Suprapubic skin (tissue), 4 donors: ENCODE measurements at regions not wholly inside any gene's neighbourhood (a gene's known extent, or its start where the extent isn't known, plus 50 kb on each side); places are given as distances from the start of the nearest gene placed in this dataset.

Experiments
- DNase-seq, 2 donors: peaks; one replicate each; pipeline ENCODE4 v3.0.0-alpha.2; 2019; ENCODE audit warnings: low spot score in 2 of 2
- H3K27ac ChIP-seq: fragments of 200-600 bp; sonication (generic); one replicate; pipeline ENCODE4 v1.5.1; 2019
- H3K27me3 ChIP-seq: fragments of 200-600 bp; sonication (generic); one replicate; pipeline ENCODE4 v1.5.1; 2019
- H3K36me3 ChIP-seq: fragments of 200-600 bp; sonication (generic); one replicate; pipeline ENCODE4 v1.5.1; 2019
- H3K4me1 ChIP-seq: fragments of 200-600 bp; sonication (generic); one replicate; pipeline ENCODE4 v1.5.1; 2019
- H3K4me3 ChIP-seq: fragments of 200-600 bp; sonication (generic); one replicate; pipeline ENCODE4 v1.5.1; 2019; ENCODE audit warnings: mild to moderate bottlenecking
- H3K9me3 ChIP-seq: fragments of 200-600 bp; sonication (generic); one replicate; pipeline ENCODE4 v1.5.1; 2019
- CTCF ChIP-seq, 2 donors: fragments of 200-600 bp in 1 of 2; fragments of 450-650 bp in 1 of 2; sonication (generic) in 1 of 2; IDR thresholded peaks; one replicate each; pipeline ENCODE4 v1.5.1; 2016 to 2019; ENCODE audit warnings: antibody characterized with exemption in 2 of 2, mild to moderate bottlenecking in 1 of 2, moderate library complexity in 1 of 2
- EP300 ChIP-seq: sonication (generic); formaldehyde crosslinking; IDR thresholded peaks from one replicate; pipeline ENCODE4 v1.6.1; 2017; ENCODE audit warnings: antibody characterized with exemption
- POLR2A ChIP-seq, 2 donors: fragments of 450-650 bp; IDR thresholded peaks; one replicate each; pipeline ENCODE4 v1.6.1; 2017; ENCODE audit warnings: antibody characterized with exemption in 2 of 2, mild to moderate bottlenecking in 2 of 2, moderate library complexity in 2 of 2
- POLR2AphosphoS5 ChIP-seq, 3 donors: sonication (generic); formaldehyde crosslinking; IDR thresholded peaks; one replicate each; pipeline ENCODE4 v1.6.1; 2017; ENCODE audit warnings: antibody characterized with exemption in 3 of 3
- WGBS: methylation state at CpG from one replicate; pipeline ENCODE4 v1.1.5; 2018; 5-methylcytosine and 5-hydroxymethylcytosine counted together

- WGBS, result 74% methylated on average over 4 of the region's 4 CpGs
These were observed 152.8 kb upstream of the PAPPA start for GRCh38 chr9:116000748-116001329.

GRCh38 chr9:116002181-116002580 is 151.4 kb upstream of the PAPPA start:
- Histone ChIP-seq H3K4me1 (no peaks in the 10 kb centered on the region), H3K9me3 (no peaks in the 10 kb centered on the region), H3K4me3 (no peak overlapping the region), H3K36me3 (no peaks in the 10 kb centered on the region), H3K27ac (no peak overlapping the region), H3K27me3 (no peaks in the 10 kb centered on the region)
- 88% methylated on average over 5 of the region's 5 CpGs for WGBS
- TF ChIP-seq EP300 (no peak), POLR2AphosphoS5 (IDR thresholded peaks at IDR 0.05) (no peak), CTCF (IDR thresholded peaks at IDR 0.05) (no peak), POLR2A (IDR thresholded peaks at IDR 0.05) (no peak)
- no peak for DNase-seq

More at GRCh38 chr9:116000748-116001329, 152.8 kb upstream of the PAPPA start:
- Histone ChIP-seq H3K9me3 (no peaks in the 10 kb centered on the region), H3K36me3 (no peaks in the 10 kb centered on the region), H3K27ac (no peak overlapping the region), H3K4me3 (no peak overlapping the region), H3K27me3 (no peaks in the 10 kb centered on the region), H3K4me1 (no peaks in the 10 kb centered on the region)
- TF ChIP-seq CTCF (IDR thresholded peaks at IDR 0.05) (peak in 1 of 2 donors; percentile 21), POLR2AphosphoS5 (IDR thresholded peaks at IDR 0.05) (no peak)
- DNase-seq, result no peak

GRCh38 chr9:116002624-116003023 is 151.0 kb upstream of the PAPPA start:
- Histone ChIP-seq H3K27ac (no peak overlapping the region), H3K4me3 (no peak overlapping the region), H3K4me1 (no peaks in the 10 kb centered on the region), H3K9me3 (no peaks in the 10 kb centered on the region), H3K36me3 (no peaks in the 10 kb centered on the region), H3K27me3 (no peaks in the 10 kb centered on the region)
- WGBS, result 29% methylated on average over 3 of the region's 3 CpGs
- TF ChIP-seq POLR2AphosphoS5 (IDR thresholded peaks at IDR 0.05), result no peak
- TF ChIP-seq POLR2A (IDR thresholded peaks at IDR 0.05), result no peak
- TF ChIP-seq CTCF (IDR thresholded peaks at IDR 0.05), result no peak
- no peak for TF ChIP-seq EP300
- DNase-seq, result no peak

GRCh38 chr9:116003397-116003796 is 150.2 kb upstream of the PAPPA start:
- H3K4me1 ChIP-seq, result no peaks in the 10 kb centered on the region
- no peak overlapping the region for H3K27ac ChIP-seq
- no peaks in the 10 kb centered on the region for H3K36me3 ChIP-seq
- no peak overlapping the region for H3K4me3 ChIP-seq
- DNase-seq, result no peak
- H3K27me3 ChIP-seq, result no peaks in the 10 kb centered on the region
- 56% methylated on average over 1 of the region's 1 CpG for WGBS
- H3K9me3 ChIP-seq, result no peaks in the 10 kb centered on the region
- TF ChIP-seq POLR2AphosphoS5 (IDR thresholded peaks at IDR 0.05) (no peak), POLR2A (IDR thresholded peaks at IDR 0.05) (no peak), EP300 (no peak), CTCF (IDR thresholded peaks at IDR 0.05) (no peak)

GRCh38 chr9:116005205-116005604 is 148.4 kb upstream of the PAPPA start:
- WGBS, result 63% methylated on average over 2 of the region's 2 CpGs
- Histone ChIP-seq H3K27me3 (no peaks in the 10 kb centered on the region), H3K9me3 (no peaks in the 10 kb centered on the region), H3K4me1 (no peaks in the 10 kb centered on the region), H3K36me3 (no peaks in the 10 kb centered on the region), H3K27ac (no peak overlapping the region), H3K4me3 (no peak overlapping the region)
- DNase-seq, result no peak
- TF ChIP-seq POLR2AphosphoS5 (IDR thresholded peaks at IDR 0.05), result no peak
- no peak for TF ChIP-seq CTCF (IDR thresholded peaks at IDR 0.05)
- TF ChIP-seq POLR2A (IDR thresholded peaks at IDR 0.05), result no peak
- no peak for TF ChIP-seq EP300
